ENCODE measurements at regions not wholly inside any gene's neighbourhood (a gene's known extent, or its start where the extent isn't known, plus 50 kb on each side); places are given as distances from the start of the nearest gene placed in this dataset.

GRCh38 chr16:73251608-73252007 is 203.7 kb upstream of the ZFHX3 start (continued):
- TF ChIP-seq TBP (IDR thresholded peaks at IDR 0.05; ENCODE audit: low read depth, low read length) (no peak), JUN (IDR thresholded peaks at IDR 0.05; ENCODE audit: low read depth, low read length) (no peak), MAFK (IDR thresholded peaks at IDR 0.05; ENCODE audit: low read depth, low read length) (no peak), EZH2 (IDR thresholded peaks at IDR 0.05; ENCODE audit: low read depth, low read length, severe bottlenecking) (no peak)

Data from H1 (cell line).